ENCODE measurements at regions not wholly inside any gene's neighbourhood (a gene's known extent, or its start where the extent isn't known, plus 50 kb on each side); places are given as distances from the start of the nearest gene placed in this dataset.
"Not testable (repeated sequence)": the region's sequence is repeated elsewhere in the genome, so short reads cannot be mapped to it uniquely, and the experiment has no call there.

GRCh38 chr6:1445650-1446330 lies 56.4 kb downstream of the FOXF2 start:
- no peak for DNase-seq (ENCODE audit: low read depth)

DNA sequence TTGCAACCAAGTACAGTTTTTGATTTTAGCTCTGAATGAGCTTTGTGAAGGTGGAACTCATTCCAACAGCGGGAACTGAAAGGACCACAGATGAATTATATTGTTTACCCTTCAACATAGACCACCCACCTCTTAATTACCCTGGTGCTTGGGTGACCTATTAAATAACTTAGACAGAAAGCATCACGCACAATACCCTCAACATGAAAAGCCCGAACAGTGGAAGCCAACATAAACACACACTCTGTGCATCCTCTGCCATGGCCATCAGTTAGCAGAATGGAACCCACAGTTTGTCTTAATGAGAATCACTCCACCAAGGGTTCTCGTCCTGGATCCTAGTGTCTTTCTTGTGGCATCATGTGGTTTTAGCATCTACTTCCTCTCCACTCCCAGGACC lies 60.5 kb downstream of the FOXF2 start:
- DNase-seq (ENCODE audit: low read depth) = no peak

DNA sequence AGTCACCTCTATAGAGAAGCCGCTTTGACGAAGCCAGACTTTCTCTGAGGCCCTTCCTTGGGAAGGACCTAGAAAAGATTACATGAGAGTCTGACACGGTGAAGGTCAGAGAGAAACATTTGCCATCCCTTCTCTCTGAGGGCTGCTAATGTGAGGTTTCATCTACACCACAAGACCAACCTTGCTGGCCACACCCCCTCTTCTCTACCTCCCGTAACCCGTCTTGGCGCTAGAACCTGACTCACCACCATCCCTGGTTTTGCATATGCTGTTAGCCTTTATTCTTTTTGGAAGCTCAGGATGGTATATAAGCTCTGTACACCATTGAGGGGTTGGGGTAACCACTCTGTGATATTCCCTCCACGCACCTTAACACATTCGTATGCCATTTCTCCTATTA lies 63.6 kb downstream of the FOXF2 start:
- DNase-seq (ENCODE audit: low read depth) = no peak

GRCh38 chr6:1456816-1457215 lies 67.4 kb downstream of the FOXF2 start:
- DNase-seq (ENCODE audit: low read depth) = not testable (repeated sequence)

DNA sequence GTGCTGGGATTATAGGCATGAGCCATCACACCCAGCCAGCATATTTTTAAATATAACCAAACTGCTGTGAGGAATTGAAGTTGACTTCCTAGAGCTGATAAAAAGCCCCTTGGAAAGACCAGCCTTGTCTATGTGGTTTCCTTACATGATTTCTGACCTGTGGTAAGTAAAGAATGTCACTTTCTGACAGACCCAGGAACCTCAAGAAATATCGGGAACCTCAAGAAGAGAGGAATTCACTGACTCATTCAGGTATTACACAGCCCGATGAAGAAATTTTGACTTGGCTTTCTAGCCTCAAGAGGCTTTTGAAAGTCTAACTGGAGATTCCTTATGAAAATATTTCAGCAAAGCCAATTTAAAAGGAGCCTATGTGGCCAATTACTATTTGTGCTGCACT lies 71.8 kb downstream of the FOXF2 start:
- DNase-seq (ENCODE audit: low read depth) = no peak

- no peak for DNase-seq (ENCODE audit: low read depth)
Observed at GRCh38 chr6:1461736-1462135, 72.4 kb downstream of the FOXF2 start.

GRCh38 chr6:1463275-1463674 lies 73.9 kb downstream of the FOXF2 start:
- no peak for DNase-seq (ENCODE audit: low read depth)

GRCh38 chr6:1463751-1464426 lies 74.5 kb downstream of the FOXF2 start:
- no peak for DNase-seq (ENCODE audit: low read depth)

DNA sequence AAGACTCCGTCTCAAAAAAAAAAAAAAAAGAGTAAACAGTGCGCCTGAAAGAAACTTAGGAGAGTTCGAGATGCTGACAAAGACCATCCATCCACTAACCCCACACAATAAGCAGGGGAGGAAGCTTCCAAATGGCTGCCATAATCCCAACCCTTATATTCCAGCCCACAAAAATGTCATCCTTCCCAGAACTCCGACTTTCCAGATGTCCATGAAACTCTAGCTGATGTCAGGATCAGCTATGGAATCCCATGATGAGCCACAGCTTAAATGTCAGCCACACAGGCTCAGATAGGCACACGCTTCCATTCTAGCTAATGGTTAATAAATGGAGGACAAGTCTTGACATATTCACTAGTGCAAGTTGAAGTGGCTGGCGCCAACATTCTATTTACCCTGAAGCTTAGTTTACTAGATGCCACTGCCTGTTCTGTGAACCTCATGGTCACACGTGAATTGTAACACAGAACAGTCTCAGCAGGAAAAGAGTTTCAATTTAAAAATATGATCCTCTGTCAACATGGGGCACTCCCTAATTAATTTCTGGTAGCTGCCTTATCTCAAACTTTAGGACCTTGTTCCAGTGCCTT lies 75.5 kb downstream of the FOXF2 start:
- DNase-seq (ENCODE audit: low read depth) = no peak

DNA sequence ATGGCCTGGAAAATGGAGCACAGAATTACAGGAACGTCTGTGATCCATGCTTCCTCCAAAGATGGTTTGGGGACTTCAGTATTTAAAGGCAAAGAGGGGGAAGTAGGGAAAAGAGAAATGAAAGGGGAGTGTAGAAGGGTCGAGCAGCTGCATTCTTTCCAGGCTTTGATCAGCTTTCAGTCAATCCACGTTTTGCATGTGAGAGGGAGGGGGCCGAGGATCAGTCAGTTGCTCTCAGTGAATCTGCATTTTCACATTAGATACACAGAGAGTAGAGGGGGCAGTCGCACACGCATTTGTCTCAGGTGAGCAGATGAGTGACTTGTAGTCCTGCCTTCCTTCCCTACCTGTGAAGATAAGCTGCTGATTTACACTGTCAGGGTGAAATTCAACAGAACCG lies 78.8 kb downstream of the FOXF2 start:
- DNase-seq (ENCODE audit: low read depth) = no peak

GRCh38 chr6:1470040-1470439 lies 80.7 kb downstream of the FOXF2 start:
- DNase-seq (ENCODE audit: low read depth) = no peak

DNA sequence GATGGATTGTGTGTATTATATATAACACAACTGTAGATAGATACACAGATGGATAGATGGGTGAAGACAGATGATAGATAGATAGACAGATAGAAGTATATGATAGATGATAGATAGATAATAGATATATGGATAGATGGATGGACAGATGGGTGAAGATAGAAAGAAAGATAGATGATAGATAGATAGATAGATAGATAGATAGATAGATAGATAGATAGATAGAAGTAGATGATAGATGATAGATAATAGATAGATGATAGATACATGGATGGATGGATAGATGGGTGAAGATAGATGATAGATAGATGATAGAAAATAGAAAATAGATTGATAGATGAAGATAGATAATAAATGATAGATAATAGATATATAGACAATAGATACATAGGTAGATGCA lies 83.3 kb downstream of the FOXF2 start:
- no peak for DNase-seq (ENCODE audit: low read depth)

DNA sequence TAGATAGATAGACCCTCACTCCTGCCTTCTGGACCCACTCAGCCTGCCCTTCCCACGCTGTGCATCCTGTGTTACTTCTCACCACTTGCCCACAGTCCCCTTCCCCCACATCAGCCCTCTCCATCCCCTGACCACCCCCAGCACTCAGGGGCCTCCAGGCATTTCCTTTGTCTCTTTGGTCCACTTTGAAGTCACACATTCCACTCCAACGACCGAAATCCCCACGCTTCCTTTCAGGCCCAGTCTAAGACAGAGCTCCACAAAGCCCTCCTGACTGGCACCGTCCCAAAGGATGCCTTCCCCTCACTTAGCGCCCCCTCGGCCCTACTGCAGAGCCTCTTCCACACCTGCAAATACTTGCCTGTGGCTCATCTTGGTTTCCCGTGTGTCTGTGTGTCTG lies 83.8 kb downstream of the FOXF2 start:
- DNase-seq (ENCODE audit: low read depth) = no peak

DNA sequence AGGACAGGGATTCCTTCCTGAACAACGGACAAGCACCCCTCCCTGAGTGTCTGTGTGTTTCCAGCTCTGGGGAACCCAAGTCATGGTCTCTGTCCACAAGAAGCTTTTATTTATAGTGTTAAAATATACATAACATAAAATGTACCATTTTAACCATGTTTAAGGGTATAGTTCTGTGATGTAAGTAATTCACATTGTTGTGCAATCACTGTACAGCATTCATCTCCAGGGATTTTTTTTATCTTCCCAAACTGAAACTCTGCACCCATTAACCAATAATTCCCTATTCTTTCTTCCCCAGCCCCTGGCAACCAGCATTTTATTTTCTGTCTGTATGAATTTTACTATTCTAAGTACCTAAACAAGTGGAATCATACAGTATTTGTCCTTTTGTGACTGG lies 84.2 kb downstream of the FOXF2 start:
- no peak for DNase-seq (ENCODE audit: low read depth)

DNA sequence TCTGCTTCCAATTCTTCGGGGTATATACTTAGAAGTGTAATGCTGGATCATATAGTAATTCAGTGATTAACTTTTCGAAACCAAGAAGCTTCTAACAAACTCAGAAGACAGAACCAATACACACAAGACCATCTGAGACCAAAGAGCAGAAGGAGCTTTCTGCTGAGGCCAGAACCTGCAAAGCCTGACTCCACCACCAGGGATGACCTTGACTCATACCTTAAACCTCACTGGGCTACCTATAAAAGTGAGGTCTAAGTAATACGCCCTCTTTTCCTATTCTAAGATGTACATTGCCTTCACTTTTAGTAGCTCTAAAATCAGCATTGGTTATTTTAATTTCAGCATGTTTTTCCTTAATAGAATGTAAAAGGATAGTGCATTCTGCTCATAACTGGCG lies 84.8 kb downstream of the FOXF2 start:
- DNase-seq (ENCODE audit: low read depth) = no peak

DNA sequence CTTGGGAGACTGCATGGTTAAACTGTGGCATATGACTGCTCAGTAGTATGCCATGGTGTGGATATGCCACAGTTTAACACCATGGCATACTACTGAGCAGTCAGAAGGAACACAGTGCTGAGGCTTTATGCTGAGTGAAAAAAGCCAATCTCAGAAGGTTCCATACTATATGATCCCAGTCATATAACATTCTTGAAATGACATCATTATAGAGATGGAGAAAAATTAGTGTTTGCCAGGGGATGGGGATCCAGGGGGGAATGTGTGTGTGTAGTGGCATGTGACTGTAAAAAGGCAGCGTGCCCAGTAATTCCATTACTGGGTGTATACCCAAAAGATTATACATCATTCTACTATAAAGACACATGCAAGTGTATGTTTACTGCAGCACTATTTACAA lies 85.8 kb downstream of the FOXF2 start:
- DNase-seq (ENCODE audit: low read depth) = no peak

GRCh38 chr6:1477432-1478090 lies 88.2 kb downstream of the FOXF2 start:
- no peak for DNase-seq (ENCODE audit: low read depth)

DNA sequence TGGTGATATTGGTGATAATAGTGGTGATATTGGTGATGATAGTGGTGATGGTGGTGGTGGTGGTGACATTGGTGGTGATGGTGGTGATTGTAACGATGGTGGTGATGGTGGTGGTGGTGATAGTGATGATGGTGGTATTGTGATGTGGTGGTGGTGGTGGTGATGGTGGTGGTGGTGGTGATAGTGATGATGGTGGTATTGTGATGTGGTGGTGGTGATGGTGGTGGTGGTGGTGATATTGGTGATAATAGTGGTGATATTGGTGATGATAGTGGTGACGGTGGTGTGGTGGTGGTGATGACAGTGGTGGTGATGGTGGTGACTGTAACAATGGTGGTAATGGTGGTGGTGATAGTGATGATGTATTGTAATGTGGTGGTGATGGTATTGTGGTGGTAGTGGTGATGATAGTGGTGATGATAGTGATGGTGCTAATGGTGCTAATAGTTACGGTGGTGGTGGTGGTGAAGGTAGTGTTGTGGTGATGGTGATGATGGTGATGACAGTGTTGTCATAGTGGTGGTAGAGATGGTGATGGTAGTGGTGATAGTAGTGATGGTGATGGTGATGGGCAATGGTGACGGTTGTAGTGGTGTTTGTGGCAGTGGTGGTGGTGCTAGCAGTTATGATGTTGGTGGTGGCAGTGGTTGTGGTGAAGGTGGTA lies 88.9 kb downstream of the FOXF2 start:
- not testable (repeated sequence) for DNase-seq (ENCODE audit: low read depth)

- no peak for DNase-seq (ENCODE audit: low read depth)
Observed at GRCh38 chr6:1479095-1479494, 89.7 kb downstream of the FOXF2 start.

- no peak for DNase-seq (ENCODE audit: low read depth)
Observed at GRCh38 chr6:1479601-1480221, 90.3 kb downstream of the FOXF2 start.

DNA sequence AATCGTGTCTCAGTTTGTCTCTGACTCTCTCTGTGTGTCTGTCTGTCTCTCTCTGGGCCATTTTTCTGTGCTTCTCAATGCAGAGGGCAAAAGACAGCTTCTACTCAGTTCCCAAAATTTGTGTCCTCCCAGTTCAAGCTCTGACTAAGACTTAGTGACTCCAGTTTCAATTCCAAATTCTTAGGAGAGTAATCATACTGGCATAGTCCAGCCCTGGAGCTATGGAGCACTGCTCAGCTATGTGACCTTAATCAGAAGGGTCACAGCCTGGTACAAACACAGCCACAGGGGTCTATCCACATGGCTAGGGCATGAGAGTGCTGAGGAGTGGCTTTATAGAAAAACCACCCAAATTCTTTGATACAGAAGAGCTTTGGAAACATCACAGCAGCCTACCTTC lies 91.9 kb downstream of the FOXF2 start:
- no peak for DNase-seq (ENCODE audit: low read depth)
